Endothelial cell of umbilical vein (primary cell): ENCODE measurements at regions not wholly inside any gene's neighbourhood (a gene's known extent, or its start where the extent isn't known, plus 50 kb on each side); places are given as distances from the start of the nearest gene placed in this dataset.

Experiments
- BruUV-seq: library from RNA; stranded (reverse); fragments of 400-500 nt; replicated peaks from 2 replicates; lab custom pipeline; 2021; lab: Mats Ljungman, UMichigan
- CTCF ChIA-PET: fragments of 300-600, 350-600 bp; sonication (Branson Sonifier 250); formaldehyde crosslinking; loops from one replicate; lab custom pipeline; 2021; ENCODE audit warnings: antibody characterized with exemption, inconsistent platforms; lab: Charles Lee
- POLR2A ChIA-PET: fragments of 300-600, 350-600 bp; sonication (Branson Sonifier 250); formaldehyde crosslinking; loops from one replicate; lab custom pipeline; 2021; ENCODE audit warnings: antibody characterized with exemption, inconsistent platforms; lab: Charles Lee
- DNase-seq: peaks from one replicate; pipeline ENCODE4 v3.0.0-alpha.2; 2011; ENCODE audit warnings: low read depth, low spot score
- FAIRE-seq: peaks from 2 replicates; lab custom pipeline; 2011; peaks lifted over from hg19 to GRCh38; lab: Jason Lieb, UNC
- H2AFZ ChIP-seq: 2 replicates; pipeline ENCODE4 v1.6.0; 2012; ENCODE audit warnings: low read depth, low read length, control low read depth, inconsistent platforms
- H3K27ac ChIP-seq: 2 replicates; pipeline ENCODE4 v1.5.1; 2011; ENCODE audit warnings: low read depth, mild to moderate bottlenecking, control low read depth, low read length, moderate library complexity; ENCODE audit not compliant: insufficient read depth
- H3K27me3 ChIP-seq, 2 experiments: 2 replicates each; pipeline versions ENCODE4 v1.6.0 to v1.6.1; 2011; ENCODE audit warnings: low read length in 2 of 2, mixed read lengths in 1 of 2; ENCODE audit not compliant: control insufficient read depth in 2 of 2, insufficient read depth in 2 of 2
- H3K36me3 ChIP-seq, 2 experiments: 2 replicates in 1 of 2; 3 replicates in 1 of 2; pipeline ENCODE4 v1.5.1; 2011; ENCODE audit warnings: low read length in 2 of 2, mild to moderate bottlenecking in 1 of 2, moderate library complexity in 1 of 2; ENCODE audit not compliant: control insufficient read depth in 2 of 2, insufficient read depth in 2 of 2; ENCODE audit errors: extremely low read depth in 1 of 2
- H3K4me1 ChIP-seq: 3 replicates; pipeline ENCODE4 v1.5.1; 2011; ENCODE audit warnings: mild to moderate bottlenecking, low read length; ENCODE audit not compliant: control insufficient read depth, insufficient read depth; ENCODE audit errors: extremely low read depth
- H3K4me2 ChIP-seq: 2 replicates; pipeline ENCODE4 v1.6.1; 2011; ENCODE audit warnings: low read length, control low read depth, mixed read lengths; ENCODE audit not compliant: insufficient read depth
- H3K4me3 ChIP-seq, 3 experiments: fragments of 200-600 bp in 1 of 3; sonication (generic), shearing (Covaris generic) in 1 of 3; replicated peaks in 1 of 3; 2 replicates each; pipeline ENCODE4 v1.5.1; 2011 to 2016; ENCODE audit warnings: control low read depth in 3 of 3, low read length in 3 of 3, mild to moderate bottlenecking in 2 of 3, inconsistent platforms in 1 of 3, low read depth in 1 of 3, moderate library complexity in 1 of 3; ENCODE audit not compliant: insufficient read depth in 1 of 3
- H3K79me2 ChIP-seq: 2 replicates; pipeline ENCODE4 v1.6.0; 2012; ENCODE audit warnings: low read length, inconsistent platforms; ENCODE audit not compliant: control insufficient read depth, insufficient read depth
- H3K9ac ChIP-seq: replicated peaks from 2 replicates; pipeline ENCODE3; 2011; ENCODE audit warnings: low read length, control low read depth; ENCODE audit not compliant: insufficient read depth; ENCODE audit errors: extremely low read depth
- H3K9me1 ChIP-seq: replicated peaks from 3 replicates; pipeline ENCODE4 v1.6.0; 2011; ENCODE audit warnings: mild to moderate bottlenecking, low read length; ENCODE audit not compliant: control insufficient read depth, insufficient read depth; ENCODE audit errors: extremely low read depth
- H3K9me3 ChIP-seq: replicated peaks from 2 replicates; pipeline ENCODE4 v1.5.1; 2012; ENCODE audit warnings: low read length, inconsistent platforms; ENCODE audit not compliant: control insufficient read depth, insufficient read depth
- H4K20me1 ChIP-seq: replicated peaks from 2 replicates; pipeline ENCODE3; 2011; ENCODE audit warnings: mild to moderate bottlenecking, low read length; ENCODE audit not compliant: control insufficient read depth, insufficient read depth; ENCODE audit errors: extremely low read depth
- EZH2 ChIP-seq: IDR thresholded peaks from 2 replicates; pipeline ENCODE4 v1.6.1; 2012; ENCODE audit warnings: borderline replicate concordance, low read depth, mild to moderate bottlenecking, moderate library complexity, low read length, inconsistent platforms; ENCODE audit not compliant: severe bottlenecking
- FOS ChIP-seq: IDR thresholded peaks from 2 replicates; pipeline ENCODE4 v1.6.1; 2011; ENCODE audit warnings: mild to moderate bottlenecking, low read length, moderate library complexity, borderline replicate concordance; ENCODE audit not compliant: insufficient read depth
- JUN ChIP-seq: IDR thresholded peaks from 2 replicates; pipeline ENCODE4 v1.6.1; 2011; ENCODE audit warnings: borderline replicate concordance, low read depth; ENCODE audit not compliant: insufficient read length, insufficient read depth
- MAX ChIP-seq: IDR thresholded peaks from 2 replicates; pipeline ENCODE4 v1.6.1; 2011; ENCODE audit not compliant: insufficient read depth, insufficient read length
- MYC ChIP-seq: IDR thresholded peaks from one replicate; pipeline ENCODE4 v1.6.1; 2011; ENCODE audit warnings: mild to moderate bottlenecking, low read depth, low read length
- POLR2A ChIP-seq: IDR thresholded peaks from 2 replicates; pipeline ENCODE4 v1.6.1; 2012; ENCODE audit warnings: low read depth, mild to moderate bottlenecking, control low read depth, low read length
- POLR2AphosphoS5 ChIP-seq: IDR thresholded peaks from 2 replicates; pipeline ENCODE4 v1.6.1; 2012; ENCODE audit warnings: low read depth, mild to moderate bottlenecking, control low read depth, low read length, moderate library complexity; ENCODE audit not compliant: insufficient read depth
- dilution Hi-C: fragments of 300-500 bp; cut with MboI; formaldehyde crosslinking; loops from one replicate; pipeline ENCODE4 v1.15.0; 2019; ENCODE audit warnings: low sequenced_read_pairs; ENCODE audit not compliant: extremely low pct_ligation_motif_present
- intact Hi-C: fragments of 100-400 bp; cut with micrococcal nuclease; formaldehyde crosslinking; loops from one replicate; pipeline ENCODE4 v1.10.0; 2022
- TF ChIP-seq, protein P1 (sequence below), 2 donors: IDR thresholded peaks; 1 replicate in 1 of 2; 2 replicates in 1 of 2; pipeline ENCODE4 v1.5.1; 2011; ENCODE audit warnings: low read length in 2 of 2, mild to moderate bottlenecking in 2 of 2, moderate library complexity in 2 of 2, control low read depth in 1 of 2, inconsistent platforms in 1 of 2, low read depth in 1 of 2; ENCODE audit not compliant: insufficient read depth in 1 of 2; ENCODE audit errors: extremely low read depth in 1 of 2

- H3K4me2 ChIP-seq, result no peak overlapping the region
- dilution Hi-C loops, result no loop called here
- H3K4me1 ChIP-seq, result no peaks in the 10 kb centered on the region
- no peak overlapping the region for H3K27ac ChIP-seq
- H4K20me1 ChIP-seq, result no peaks in the 10 kb centered on the region
- BruUV-seq, result no TSS peak
- no peak overlapping the region for H3K9ac ChIP-seq
- FAIRE-seq (no peak), DNase-seq (no peak)
- ChIA-PET POLR2A (no interaction called here), CTCF (interaction anchor here (1.4 kb wide), 1 partner anchor 21 kb away, joined by 8 read pairs; no protein-coding TSS in a partner anchor)
- no peaks in the 10 kb centered on the region for H3K9me1 ChIP-seq
- TF ChIP-seq POLR2AphosphoS5 (no peak), POLR2A (no peak), FOS (no peak), MYC (no peak), EZH2 (no peak), JUN (no peak), MAX (no peak)
- TF ChIP-seq, protein P1, sequence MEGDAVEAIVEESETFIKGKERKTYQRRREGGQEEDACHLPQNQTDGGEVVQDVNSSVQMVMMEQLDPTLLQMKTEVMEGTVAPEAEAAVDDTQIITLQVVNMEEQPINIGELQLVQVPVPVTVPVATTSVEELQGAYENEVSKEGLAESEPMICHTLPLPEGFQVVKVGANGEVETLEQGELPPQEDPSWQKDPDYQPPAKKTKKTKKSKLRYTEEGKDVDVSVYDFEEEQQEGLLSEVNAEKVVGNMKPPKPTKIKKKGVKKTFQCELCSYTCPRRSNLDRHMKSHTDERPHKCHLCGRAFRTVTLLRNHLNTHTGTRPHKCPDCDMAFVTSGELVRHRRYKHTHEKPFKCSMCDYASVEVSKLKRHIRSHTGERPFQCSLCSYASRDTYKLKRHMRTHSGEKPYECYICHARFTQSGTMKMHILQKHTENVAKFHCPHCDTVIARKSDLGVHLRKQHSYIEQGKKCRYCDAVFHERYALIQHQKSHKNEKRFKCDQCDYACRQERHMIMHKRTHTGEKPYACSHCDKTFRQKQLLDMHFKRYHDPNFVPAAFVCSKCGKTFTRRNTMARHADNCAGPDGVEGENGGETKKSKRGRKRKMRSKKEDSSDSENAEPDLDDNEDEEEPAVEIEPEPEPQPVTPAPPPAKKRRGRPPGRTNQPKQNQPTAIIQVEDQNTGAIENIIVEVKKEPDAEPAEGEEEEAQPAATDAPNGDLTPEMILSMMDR (IDR thresholded peaks at IDR 0.05; ENCODE audit: extremely low read depth in 1 of 2, insufficient read depth in 1 of 2, low read depth in 1 of 2, low read length in 2 of 2), result no peak
- no peaks in the 10 kb centered on the region for H3K36me3 ChIP-seq
- no peaks in the 10 kb centered on the region for H3K9me3 ChIP-seq
- intact Hi-C loops, result no loop called here
- H2AFZ ChIP-seq, result no peak overlapping the region
- H3K79me2 ChIP-seq, result no peaks in the 10 kb centered on the region
- H3K4me3 ChIP-seq, result no peak overlapping the region
- H3K27me3 ChIP-seq, result no peaks in the 10 kb centered on the region
Measured at GRCh38 chr2:83217854-83218253, 1241.2 kb downstream of the SUCLG1 start.
